Upper lobe of right lung (tissue), 1 donor: ENCODE measurements at regions not wholly inside any gene's neighbourhood (a gene's known extent, or its start where the extent isn't known, plus 50 kb on each side); places are given as distances from the start of the nearest gene placed in this dataset.

ENCODE experiments used
- ATAC-seq: fragments of 200-7000 bp; cut with Tn5 transposase; one replicate; pipeline ENCODE4 v1.9.1; 2020; ENCODE audit warnings: mild to moderate bottlenecking, moderate library complexity
- DNase-seq: peaks from one replicate; pipeline ENCODE4 v3.0.0-alpha.2; 2020
- H3K27ac ChIP-seq: fragments of 200-600 bp; one replicate; pipeline ENCODE4 v1.8.0; 2022
- H3K27me3 ChIP-seq: fragments of 200-600 bp; one replicate; pipeline ENCODE4 v1.8.0; 2022; ENCODE audit warnings: mild to moderate bottlenecking
- H3K36me3 ChIP-seq: fragments of 200-600 bp; one replicate; pipeline ENCODE4 v1.8.0; 2022
- H3K4me1 ChIP-seq: fragments of 200-600 bp; one replicate; pipeline ENCODE4 v1.8.0; 2022
- H3K4me3 ChIP-seq: fragments of 200-600 bp; one replicate; pipeline ENCODE4 v1.8.0; 2022; ENCODE audit warnings: mild to moderate bottlenecking
- H3K9me3 ChIP-seq: fragments of 200-600 bp; one replicate; pipeline ENCODE4 v1.8.0; 2022
- intact Hi-C: fragments of 100-400 bp; cut with DNase I; formaldehyde crosslinking; loops from one replicate; pipeline ENCODE4 v1.11.0; 2022
- TF ChIP-seq, protein P1 (sequence below): fragments of 200-600 bp; IDR thresholded peaks from one replicate; pipeline ENCODE4 v1.8.0; 2022; ENCODE audit warnings: antibody characterized with exemption
- donor health status: DM: no; HTN: yes; CAD: no; lungs with severe emphysema.

DNA sequence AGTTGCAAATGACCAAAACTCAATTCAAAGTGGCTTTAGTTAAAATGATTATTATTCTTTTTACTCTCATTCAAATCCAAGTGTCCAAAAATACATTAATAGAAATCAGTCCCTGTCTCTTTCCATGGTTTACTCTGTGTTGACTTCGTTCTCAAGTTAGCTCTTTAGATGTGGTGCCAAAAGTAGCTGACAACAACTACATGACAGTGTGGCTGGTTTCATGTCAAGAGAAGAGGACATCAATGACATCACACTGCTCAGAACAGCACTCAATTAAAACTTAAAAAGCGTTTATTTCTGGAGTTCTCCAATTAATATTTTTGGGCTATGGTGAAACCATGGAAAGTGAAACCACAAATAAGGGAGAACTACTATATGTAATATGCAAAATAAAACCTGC is 1746.9 kb downstream of the LRRC4C start:
- intact Hi-C loops = no loop called here
- no peak overlapping the region for H3K4me3 ChIP-seq
- no peak for DNase-seq
- H3K27me3 ChIP-seq = no peaks in the 10 kb centered on the region
- H3K4me1 ChIP-seq = no peaks in the 10 kb centered on the region
- TF ChIP-seq, protein P1, sequence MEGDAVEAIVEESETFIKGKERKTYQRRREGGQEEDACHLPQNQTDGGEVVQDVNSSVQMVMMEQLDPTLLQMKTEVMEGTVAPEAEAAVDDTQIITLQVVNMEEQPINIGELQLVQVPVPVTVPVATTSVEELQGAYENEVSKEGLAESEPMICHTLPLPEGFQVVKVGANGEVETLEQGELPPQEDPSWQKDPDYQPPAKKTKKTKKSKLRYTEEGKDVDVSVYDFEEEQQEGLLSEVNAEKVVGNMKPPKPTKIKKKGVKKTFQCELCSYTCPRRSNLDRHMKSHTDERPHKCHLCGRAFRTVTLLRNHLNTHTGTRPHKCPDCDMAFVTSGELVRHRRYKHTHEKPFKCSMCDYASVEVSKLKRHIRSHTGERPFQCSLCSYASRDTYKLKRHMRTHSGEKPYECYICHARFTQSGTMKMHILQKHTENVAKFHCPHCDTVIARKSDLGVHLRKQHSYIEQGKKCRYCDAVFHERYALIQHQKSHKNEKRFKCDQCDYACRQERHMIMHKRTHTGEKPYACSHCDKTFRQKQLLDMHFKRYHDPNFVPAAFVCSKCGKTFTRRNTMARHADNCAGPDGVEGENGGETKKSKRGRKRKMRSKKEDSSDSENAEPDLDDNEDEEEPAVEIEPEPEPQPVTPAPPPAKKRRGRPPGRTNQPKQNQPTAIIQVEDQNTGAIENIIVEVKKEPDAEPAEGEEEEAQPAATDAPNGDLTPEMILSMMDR = no peak
- ATAC-seq = no peak
- no peak overlapping the region for H3K27ac ChIP-seq
- no peaks in the 10 kb centered on the region for H3K9me3 ChIP-seq
- H3K36me3 ChIP-seq = no peaks in the 10 kb centered on the region

DNA sequence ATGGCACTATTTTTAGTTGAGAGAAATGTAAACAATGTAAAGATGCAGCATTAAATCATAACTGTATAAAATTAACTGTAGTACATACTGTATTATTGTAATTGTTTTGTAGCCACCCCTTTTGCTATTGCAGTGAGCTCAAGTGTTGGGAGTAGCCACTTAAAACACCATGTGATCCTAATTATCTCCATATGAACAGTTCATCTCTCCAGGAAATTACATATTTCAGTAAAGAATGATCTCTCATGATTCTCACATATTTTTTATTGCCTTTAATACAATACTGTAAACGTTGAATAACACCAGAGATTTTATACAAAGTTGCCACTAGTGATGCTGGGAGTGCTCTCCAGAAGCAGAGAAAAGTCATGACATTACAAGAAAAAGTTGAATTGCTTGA is 1768.6 kb downstream of the LRRC4C start:
- TF ChIP-seq, protein P1 = no peak
- no peak overlapping the region for H3K4me3 ChIP-seq
- no peaks in the 10 kb centered on the region for H3K4me1 ChIP-seq
- no peaks in the 10 kb centered on the region for H3K36me3 ChIP-seq
- no peak for ATAC-seq
- no peaks in the 10 kb centered on the region for H3K27me3 ChIP-seq
- DNase-seq = no peak
- intact Hi-C loops = no loop called here
- no peak overlapping the region for H3K27ac ChIP-seq
- H3K9me3 ChIP-seq = no peaks in the 10 kb centered on the region

DNA sequence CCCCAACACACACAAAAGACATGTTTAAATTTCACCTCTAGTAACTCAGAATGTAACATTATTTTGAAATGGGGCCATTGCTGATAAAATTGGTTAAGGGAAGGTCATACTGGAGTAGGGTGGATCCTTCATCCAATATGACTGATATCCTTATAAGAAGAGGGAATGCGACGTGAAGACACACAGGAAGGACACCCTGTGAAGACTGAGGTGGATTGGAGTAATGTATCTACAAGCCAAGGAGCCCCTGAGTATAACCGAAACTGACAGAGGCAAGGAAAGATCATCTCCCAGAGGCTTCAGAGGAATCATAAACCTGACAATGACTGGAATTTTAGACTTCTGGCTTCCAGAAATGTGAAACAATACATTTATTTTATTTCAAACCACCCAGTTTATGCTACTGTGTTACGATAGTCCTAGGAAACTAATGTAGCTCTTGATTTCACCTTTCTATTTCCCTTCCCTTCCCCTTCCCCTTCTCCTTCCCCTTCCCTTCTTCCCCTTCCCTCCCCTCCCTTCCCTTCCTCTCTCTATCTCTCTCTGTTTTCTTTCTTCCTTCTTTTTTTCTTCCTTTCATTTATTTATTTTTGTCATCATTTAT is 1775.4 kb downstream of the LRRC4C start:
- TF ChIP-seq, protein P1 = no peak
- no peak for DNase-seq
- H3K9me3 ChIP-seq = peaks cover 6% of the 10 kb centered on the region
- intact Hi-C loops = no loop called here
- no peak overlapping the region for H3K4me3 ChIP-seq
- no peaks in the 10 kb centered on the region for H3K27me3 ChIP-seq
- H3K36me3 ChIP-seq = no peaks in the 10 kb centered on the region
- H3K27ac ChIP-seq = no peak overlapping the region
- H3K4me1 ChIP-seq = no peaks in the 10 kb centered on the region
- no peak for ATAC-seq

DNA sequence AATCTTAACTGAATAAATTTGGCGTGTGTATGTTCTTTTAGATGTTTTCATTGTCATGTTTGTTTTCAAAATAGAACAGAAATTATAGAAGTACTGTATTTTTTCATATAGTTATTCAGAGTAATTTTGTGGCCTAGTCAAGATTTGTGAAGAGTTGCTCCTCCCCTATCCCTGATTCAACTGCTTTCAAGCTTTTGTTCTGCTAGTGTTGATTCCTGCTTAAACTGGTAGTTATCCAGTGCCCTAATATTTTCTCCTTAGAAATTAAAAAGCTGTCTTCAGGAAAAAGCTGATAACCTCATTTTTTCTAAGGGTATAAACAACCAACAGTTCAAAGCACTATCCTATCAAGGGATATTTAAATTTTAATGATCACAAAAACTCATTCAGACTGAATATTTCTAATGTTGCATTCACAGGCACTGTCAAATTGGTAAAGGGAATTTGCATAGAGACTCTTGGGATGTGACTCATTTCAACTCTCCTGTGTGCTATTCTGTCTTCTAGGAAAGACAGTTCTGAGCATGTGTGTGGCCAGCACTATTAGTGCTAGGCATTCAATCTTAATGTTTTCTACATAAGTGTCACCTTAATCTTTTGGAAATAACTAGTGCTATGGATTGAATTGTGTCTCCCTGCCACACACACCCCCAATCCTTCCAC is 1776.0 kb downstream of the LRRC4C start:
- ATAC-seq (no peak), DNase-seq (no peak)
- H3K9me3 ChIP-seq = peaks cover 9% of the 10 kb centered on the region
- H3K4me1 ChIP-seq = no peaks in the 10 kb centered on the region
- H3K36me3 ChIP-seq = no peaks in the 10 kb centered on the region
- intact Hi-C loops = no loop called here
- TF ChIP-seq, protein P1 = no peak
- no peak overlapping the region for H3K4me3 ChIP-seq
- no peak overlapping the region for H3K27ac ChIP-seq
- H3K27me3 ChIP-seq = no peaks in the 10 kb centered on the region

DNA sequence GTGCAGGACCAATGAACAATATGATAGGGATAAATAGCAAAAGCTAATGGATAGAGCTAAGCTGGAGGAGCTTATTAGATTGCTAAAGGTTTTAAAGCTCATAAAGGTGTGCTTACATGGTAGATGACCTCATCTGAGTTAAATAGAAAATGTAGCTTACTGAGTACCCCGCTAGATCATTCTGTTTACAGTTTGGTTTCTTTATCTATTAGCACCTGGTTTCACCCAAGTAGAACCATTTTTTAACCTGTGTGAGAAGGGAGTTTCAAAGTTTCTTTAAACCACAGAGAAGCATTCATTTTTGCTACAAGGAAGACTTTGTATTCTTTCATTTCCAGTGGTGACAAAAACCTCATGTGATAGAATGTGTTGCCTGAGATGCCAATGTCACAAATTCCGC is 1778.0 kb downstream of the LRRC4C start:
- TF ChIP-seq, protein P1 = no peak
- DNase-seq (no peak), ATAC-seq (no peak)
- Histone ChIP-seq H3K36me3 (no peaks in the 10 kb centered on the region), H3K4me1 (no peaks in the 10 kb centered on the region), H3K27ac (no peak overlapping the region), H3K27me3 (no peaks in the 10 kb centered on the region), H3K4me3 (no peak overlapping the region), H3K9me3 (peaks cover 9% of the 10 kb centered on the region)
- intact Hi-C loops = no loop called here

DNA sequence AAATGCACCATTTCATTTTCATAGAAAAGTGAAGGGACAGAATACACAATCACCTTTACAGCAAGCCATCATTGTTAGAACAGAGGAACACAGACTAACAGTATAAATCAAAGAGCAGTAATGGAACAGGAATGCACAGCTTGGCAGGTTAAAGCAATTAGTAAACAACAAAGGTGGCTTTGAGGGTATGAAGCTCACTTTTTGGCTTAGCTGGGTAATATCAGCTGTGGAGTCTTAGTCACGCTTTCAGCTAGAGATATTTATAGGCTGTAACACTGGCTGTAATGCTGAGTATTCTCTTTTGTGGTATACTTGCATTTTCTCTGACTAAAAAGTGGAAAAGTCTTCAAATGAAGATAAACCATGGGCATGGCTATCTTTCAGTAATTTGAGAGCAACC is 1780.5 kb downstream of the LRRC4C start:
- ATAC-seq = no peak
- no peak for DNase-seq
- TF ChIP-seq, protein P1 = no peak

More for the DNA sequence above, 1780.5 kb downstream of the LRRC4C start:
- Histone ChIP-seq H3K4me3 (no peak overlapping the region), H3K4me1 (no peaks in the 10 kb centered on the region), H3K27me3 (no peaks in the 10 kb centered on the region), H3K36me3 (no peaks in the 10 kb centered on the region), H3K9me3 (peaks cover 9% of the 10 kb centered on the region), H3K27ac (no peak overlapping the region)
- intact Hi-C loops = no loop called here
